ENCODE measurements at regions not wholly inside any gene's neighbourhood (a gene's known extent, or its start where the extent isn't known, plus 50 kb on each side); places are given as distances from the start of the nearest gene placed in this dataset.

DNA sequence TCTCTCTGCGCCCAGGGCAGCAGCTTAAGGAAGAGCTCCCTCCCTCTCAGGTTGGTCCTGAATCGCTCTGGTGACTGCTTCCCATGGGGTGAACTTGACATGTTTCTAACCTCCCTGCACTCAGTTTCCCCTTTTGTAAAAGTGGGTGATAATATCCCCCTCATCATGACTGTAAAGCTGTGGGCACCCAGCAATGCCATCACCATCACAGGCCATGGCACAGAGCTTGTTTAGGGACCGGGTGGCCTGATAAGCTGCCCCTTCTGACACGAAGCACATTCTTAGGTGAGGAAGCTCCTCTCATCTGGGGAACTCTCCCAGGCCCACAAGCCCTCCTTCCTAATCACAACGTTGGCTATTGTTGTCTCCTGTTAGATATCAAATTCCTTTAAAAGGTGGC lies 972.8 kb upstream of the ZNF722 start:
- 0% methylated on average over 5 of the region's 5 CpGs for WGBS (ENCODE audit: insufficient coverage, low coverage, missing lambda C conversion rate)
- TF ChIP-seq ZNF766 (CRISPR knock-in tag; conservative IDR thresholded peaks at IDR 0.05): no peak
- no peak for TF ChIP-seq MBD2 (IDR thresholded peaks at IDR 0.05; ENCODE audit: borderline replicate concordance, low read depth)
- no peak for TF ChIP-seq TBL1XR1 (IDR thresholded peaks at IDR 0.05; ENCODE audit: low read length in 2 of 2)
- no peak for TF ChIP-seq ZFP1 (CRISPR knock-in tag; IDR thresholded peaks at IDR 0.05)
- no peak for TF ChIP-seq PHF21A (IDR thresholded peaks at IDR 0.05; ENCODE audit: borderline replicate concordance, low read depth)
- no peak for TF ChIP-seq ZNF212 (CRISPR knock-in tag; IDR thresholded peaks at IDR 0.05)
- no peak for TF ChIP-seq ILF3 (IDR thresholded peaks at IDR 0.05; ENCODE audit: borderline replicate concordance)
- TF ChIP-seq, protein P1, sequence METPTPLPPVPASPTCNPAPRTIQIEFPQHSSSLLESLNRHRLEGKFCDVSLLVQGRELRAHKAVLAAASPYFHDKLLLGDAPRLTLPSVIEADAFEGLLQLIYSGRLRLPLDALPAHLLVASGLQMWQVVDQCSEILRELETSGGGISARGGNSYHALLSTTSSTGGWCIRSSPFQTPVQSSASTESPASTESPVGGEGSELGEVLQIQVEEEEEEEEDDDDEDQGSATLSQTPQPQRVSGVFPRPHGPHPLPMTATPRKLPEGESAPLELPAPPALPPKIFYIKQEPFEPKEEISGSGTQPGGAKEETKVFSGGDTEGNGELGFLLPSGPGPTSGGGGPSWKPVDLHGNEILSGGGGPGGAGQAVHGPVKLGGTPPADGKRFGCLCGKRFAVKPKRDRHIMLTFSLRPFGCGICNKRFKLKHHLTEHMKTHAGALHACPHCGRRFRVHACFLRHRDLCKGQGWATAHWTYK (CRISPR knock-in tag; IDR thresholded peaks at IDR 0.05): no peak
- no peak for TF ChIP-seq XRCC5 (IDR thresholded peaks at IDR 0.05; ENCODE audit: low read depth, low read length)
- TF ChIP-seq MCM3 (IDR thresholded peaks at IDR 0.05): no peak
- no peak for TF ChIP-seq GTF2A2 (tag; IDR thresholded peaks at IDR 0.05)
- H3K4me1 ChIP-seq (replicated peaks in 1 of 2; ENCODE audit: control insufficient read depth in 2 of 2, insufficient read depth in 2 of 2, low read length in 2 of 2): no peaks in the 10 kb centered on the region
- in situ Hi-C loops (cut with MboI) (no loop called here), intact Hi-C loops (cut with micrococcal nuclease) (no loop called here)
- no peak for DNase-seq (ENCODE audit: extremely low read depth in 1 of 4, low spot score in 3 of 4)
- H3K4me3 ChIP-seq: no peak overlapping the region
- H4K20me1 ChIP-seq (replicated peaks; ENCODE audit: control insufficient read depth, insufficient read depth, low read length): no peaks in the 10 kb centered on the region
- ChIA-PET CTCF (ENCODE audit: low intra/inter-chr PET ratio) (no interaction called here), POLR2A (no interaction called here)
- H3K27ac ChIP-seq (ENCODE audit: extremely low read depth, low read depth, low read length): no peak overlapping the region
- H3K4me2 ChIP-seq (ENCODE audit: insufficient read depth, low read length): no peak overlapping the region
- no peaks in the 10 kb centered on the region for H3K27me3 ChIP-seq (ENCODE audit: control insufficient read depth in 2 of 2, insufficient read depth in 2 of 2, low read length in 2 of 2)
- H3K36me3 ChIP-seq (ENCODE audit: control insufficient read depth, insufficient read depth, low read length): no peaks in the 10 kb centered on the region
- no peak overlapping the region for H2AFZ ChIP-seq (ENCODE audit: low read depth, low read length)
- no TSS peak for BruUV-seq (replicated peaks)
- no peaks in the 10 kb centered on the region for H3K9me1 ChIP-seq (ENCODE audit: control insufficient read depth, insufficient read depth, low read length)
- no peak for ATAC-seq
- H3K79me2 ChIP-seq (ENCODE audit: control insufficient read depth, insufficient read depth, low read length): no peaks in the 10 kb centered on the region
- no peak overlapping the region for H3K9ac ChIP-seq (ENCODE audit: insufficient read depth in 1 of 2, low read depth in 2 of 2, low read length in 2 of 2)
- H3K9me3 ChIP-seq (replicated peaks; ENCODE audit: control insufficient read depth, insufficient read depth, low read depth, low read length): peaks cover 2% of the 10 kb centered on the region; the same call in 1 of the 2 replicates
- no peak for FAIRE-seq
